GM10248 (cell line): ENCODE measurements at regions not wholly inside any gene's neighbourhood (a gene's known extent, or its start where the extent isn't known, plus 50 kb on each side); places are given as distances from the start of the nearest gene placed in this dataset.

ENCODE experiments used
- CTCF ChIA-PET: fragments of 300-600 bp; sonication (Branson Sonifier 250); formaldehyde crosslinking; extraction: SDS; loops from one replicate; lab custom pipeline; 2021; ENCODE audit warnings: antibody characterized with exemption; lab: Yijun Ruan, JAX
- POLR2A ChIA-PET: fragments of 350-650 bp; sonication (Branson Sonifier 250); formaldehyde crosslinking; extraction: SDS; loops from one replicate; lab custom pipeline; 2020; ENCODE audit warnings: antibody characterized with exemption; lab: Yijun Ruan, JAX
- DNase-seq: peaks from one replicate; pipeline ENCODE4 v3.0.0; 2012; ENCODE audit errors: extremely low spot score
- TF ChIP-seq, protein P1 (sequence below): IDR thresholded peaks from 2 replicates; pipeline ENCODE4 v1.5.1; 2012; ENCODE audit warnings: mild to moderate bottlenecking, low read depth; ENCODE audit errors: extremely low read depth, missing control alignments, control extremely low read depth

DNA sequence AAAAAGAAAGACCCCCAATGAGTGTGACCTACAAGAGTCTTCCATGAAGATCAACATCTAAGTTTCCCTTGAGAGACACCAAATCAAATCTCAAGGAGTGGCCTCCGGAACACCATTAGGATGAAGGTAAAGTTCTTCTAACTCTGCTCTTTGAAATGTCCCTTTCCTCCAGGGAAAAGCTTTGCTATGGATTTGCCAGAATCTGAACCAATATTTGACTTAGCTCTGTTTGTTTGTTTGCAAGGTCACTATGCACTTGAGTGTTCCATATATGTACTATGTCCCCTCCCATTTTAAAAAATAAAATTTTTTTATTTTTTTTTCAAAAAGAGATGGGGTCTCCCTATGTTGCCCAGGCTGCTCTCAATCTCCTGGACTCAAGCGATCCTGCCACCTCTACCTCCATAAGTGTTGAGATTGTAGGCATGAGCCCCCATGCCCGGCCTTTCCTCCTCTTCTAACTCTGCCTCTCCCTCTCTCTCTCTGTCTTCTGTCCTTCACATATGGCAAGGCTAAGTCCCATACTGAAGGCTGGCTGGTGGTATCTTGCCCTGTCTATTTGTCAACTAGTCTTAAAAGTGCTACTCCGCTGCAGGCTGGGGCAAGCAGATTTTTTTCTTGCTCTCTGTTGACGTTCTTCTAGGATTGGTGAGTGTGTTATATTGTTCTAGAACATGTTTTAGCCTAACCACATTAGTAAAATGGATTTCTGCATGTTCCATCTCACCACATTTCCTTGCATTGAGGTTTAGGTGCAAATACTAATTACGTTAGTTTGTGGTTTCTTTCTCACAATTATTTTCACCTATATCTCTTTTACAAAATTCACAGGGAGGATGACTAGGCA lies 276.7 kb upstream of the DYNLRB2 start:
- DNase-seq, result no peak
- POLR2A ChIA-PET, result no interaction called here
- CTCF ChIA-PET, result interaction anchor here (2.0 to 2.2 kb wide), 2 partner anchors 9 to 11 kb away, joined by 5 to 6 read pairs; no protein-coding TSS in a partner anchor
- TF ChIP-seq, protein P1, sequence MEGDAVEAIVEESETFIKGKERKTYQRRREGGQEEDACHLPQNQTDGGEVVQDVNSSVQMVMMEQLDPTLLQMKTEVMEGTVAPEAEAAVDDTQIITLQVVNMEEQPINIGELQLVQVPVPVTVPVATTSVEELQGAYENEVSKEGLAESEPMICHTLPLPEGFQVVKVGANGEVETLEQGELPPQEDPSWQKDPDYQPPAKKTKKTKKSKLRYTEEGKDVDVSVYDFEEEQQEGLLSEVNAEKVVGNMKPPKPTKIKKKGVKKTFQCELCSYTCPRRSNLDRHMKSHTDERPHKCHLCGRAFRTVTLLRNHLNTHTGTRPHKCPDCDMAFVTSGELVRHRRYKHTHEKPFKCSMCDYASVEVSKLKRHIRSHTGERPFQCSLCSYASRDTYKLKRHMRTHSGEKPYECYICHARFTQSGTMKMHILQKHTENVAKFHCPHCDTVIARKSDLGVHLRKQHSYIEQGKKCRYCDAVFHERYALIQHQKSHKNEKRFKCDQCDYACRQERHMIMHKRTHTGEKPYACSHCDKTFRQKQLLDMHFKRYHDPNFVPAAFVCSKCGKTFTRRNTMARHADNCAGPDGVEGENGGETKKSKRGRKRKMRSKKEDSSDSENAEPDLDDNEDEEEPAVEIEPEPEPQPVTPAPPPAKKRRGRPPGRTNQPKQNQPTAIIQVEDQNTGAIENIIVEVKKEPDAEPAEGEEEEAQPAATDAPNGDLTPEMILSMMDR, result no peak

DNA sequence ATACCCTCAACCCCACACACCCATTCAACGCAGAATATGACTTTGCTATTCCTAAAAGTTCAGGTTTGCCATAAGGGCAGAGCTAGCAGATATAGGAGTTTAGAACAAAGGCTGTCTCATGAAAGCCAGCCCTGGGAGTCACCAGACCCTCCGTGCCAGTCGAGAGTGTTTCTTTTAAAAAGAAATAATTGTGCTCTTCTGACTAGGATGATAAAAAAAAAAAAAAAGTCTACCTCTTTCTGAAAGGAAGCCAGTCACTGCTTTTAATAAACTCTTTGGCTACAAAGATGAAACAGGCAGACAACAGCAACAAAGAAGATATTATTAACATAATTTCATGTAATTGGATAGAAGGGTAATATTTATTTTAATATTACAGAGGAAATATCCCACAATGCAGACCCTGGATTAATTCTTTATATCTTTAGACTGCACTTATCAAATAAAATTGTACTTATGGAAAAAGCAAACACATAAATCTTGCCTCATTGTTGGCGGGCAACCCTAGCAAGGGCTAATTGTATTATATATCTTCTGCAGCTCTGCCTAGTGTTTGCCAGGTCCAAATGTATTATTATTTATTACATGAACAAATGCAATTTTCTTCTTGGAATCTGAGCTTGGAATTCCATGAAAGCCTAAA lies 277.5 kb upstream of the DYNLRB2 start:
- no peak for DNase-seq
- ChIA-PET CTCF (interaction anchor here (2.0 to 2.2 kb wide), 2 partner anchors 8 to 11 kb away, joined by 5 to 6 read pairs; no protein-coding TSS in a partner anchor), POLR2A (no interaction called here)
- TF ChIP-seq, protein P1, result no peak

DNA sequence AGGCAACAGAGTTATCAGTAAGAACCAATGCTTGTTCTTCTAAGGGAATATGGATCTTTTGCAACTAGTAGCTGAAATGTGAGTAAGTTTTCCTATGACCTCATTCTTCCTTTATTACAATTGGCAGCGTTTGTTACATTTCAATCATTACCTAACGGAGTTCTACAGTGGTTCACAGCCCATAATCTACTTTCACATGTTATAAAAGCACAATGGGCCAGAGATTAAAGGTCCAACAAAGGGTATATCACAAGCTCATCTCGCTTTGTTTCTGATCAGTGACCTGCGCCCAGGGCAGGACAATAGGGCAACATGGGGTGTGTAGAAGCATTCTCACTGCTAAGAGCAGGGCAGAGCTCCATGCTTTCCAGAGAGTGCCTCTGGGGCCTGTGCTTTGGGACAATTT lies 279.9 kb upstream of the DYNLRB2 start:
- TF ChIP-seq, protein P1, result no peak
- DNase-seq, result no peak
- ChIA-PET CTCF (no interaction called here), POLR2A (no interaction called here)

DNA sequence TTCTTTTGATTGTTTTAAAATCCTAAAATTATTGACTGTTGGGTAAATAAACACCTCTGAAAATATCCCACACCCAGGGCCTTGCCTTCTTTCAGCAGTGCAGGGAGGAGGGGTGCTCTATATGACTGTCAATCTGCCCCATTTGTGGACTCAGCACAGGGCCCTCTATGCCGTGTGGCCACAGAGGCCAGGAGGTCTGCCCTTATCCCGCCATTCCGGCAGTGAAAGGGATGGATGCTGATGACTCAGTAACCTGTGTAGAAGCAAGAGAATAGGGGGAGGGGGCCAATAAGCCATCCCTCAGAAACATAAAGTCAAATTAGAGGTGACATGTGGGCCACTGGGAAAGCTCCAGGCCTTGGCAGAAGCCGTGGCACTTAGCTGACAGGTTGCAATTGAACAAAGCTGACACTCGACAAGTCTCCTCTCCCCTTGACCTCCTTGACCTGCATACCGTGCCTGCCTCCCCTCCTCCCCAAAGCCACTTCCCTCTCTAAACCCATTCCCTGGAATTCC lies 281.4 kb upstream of the DYNLRB2 start:
- ChIA-PET POLR2A (no interaction called here), CTCF (no interaction called here)
- DNase-seq, result no peak
- TF ChIP-seq, protein P1, result no peak

DNA sequence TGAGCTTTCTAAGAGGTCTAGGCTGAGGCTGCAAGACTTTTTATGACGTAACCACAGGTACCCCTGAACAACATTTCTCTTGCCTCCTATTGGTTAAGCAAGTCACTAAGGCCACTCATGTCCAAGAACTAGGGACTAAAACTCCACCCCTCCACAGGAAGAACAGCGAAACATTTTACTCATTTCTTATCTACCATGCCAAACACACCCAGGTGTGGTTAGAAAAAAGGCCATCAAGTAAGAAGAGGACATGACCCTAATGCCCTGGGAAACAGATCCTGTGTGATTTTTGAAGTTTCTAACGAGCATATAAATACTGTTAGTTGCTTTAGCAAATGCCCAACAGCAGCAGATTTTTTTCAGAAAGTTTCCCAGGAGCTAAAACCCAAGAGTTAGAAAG lies 282.4 kb upstream of the DYNLRB2 start:
- TF ChIP-seq, protein P1, result no peak
- POLR2A ChIA-PET, result no interaction called here
- CTCF ChIA-PET, result no interaction called here
- no peak for DNase-seq

DNA sequence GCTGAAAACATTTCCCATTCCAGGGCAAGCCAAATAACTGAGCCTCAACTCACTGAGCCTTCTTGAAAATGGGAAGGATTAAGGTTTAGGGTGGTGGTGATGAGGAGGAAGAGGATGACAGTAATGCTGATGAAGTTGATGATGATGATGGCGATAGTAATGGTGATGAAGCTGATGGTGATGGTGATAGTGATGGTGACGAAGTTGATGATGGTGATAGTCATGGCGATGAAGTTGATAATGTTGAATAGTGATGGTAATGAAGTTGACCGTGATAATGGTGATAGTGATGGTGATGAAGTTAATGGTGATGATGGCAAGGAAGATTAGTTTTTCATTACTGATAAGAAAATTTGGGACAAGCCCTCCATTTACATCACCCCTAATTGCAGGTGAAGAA lies 285.8 kb upstream of the DYNLRB2 start:
- DNase-seq, result no peak
- ChIA-PET POLR2A (no interaction called here), CTCF (interaction anchor here (1.9 kb wide), 1 partner anchor 10 kb away, joined by 5 read pairs; no protein-coding TSS in a partner anchor)
- TF ChIP-seq, protein P1, result no peak
